SK-N-SH (cell line): ENCODE measurements at regions not wholly inside any gene's neighbourhood (a gene's known extent, or its start where the extent isn't known, plus 50 kb on each side); places are given as distances from the start of the nearest gene placed in this dataset.

Experiments used
- CHD2 ChIP-seq: fragments of 150-350 bp; IDR thresholded peaks from 2 replicates; pipeline ENCODE4 v1.6.1; 2018; ENCODE audit warnings: low read length; ENCODE audit not compliant: partially characterized antibody
- CTCF ChIP-seq: fragments of 200-600 bp; sonication (generic); IDR thresholded peaks from 2 replicates; pipeline ENCODE4 v1.6.1; 2017; ENCODE audit warnings: antibody characterized with exemption, mild to moderate bottlenecking, moderate library complexity
- ELF1 ChIP-seq: IDR thresholded peaks from 2 replicates; pipeline ENCODE4 v1.4.0; 2012
- EP300 ChIP-seq, 2 experiments: IDR thresholded peaks; 2 replicates each; pipeline versions ENCODE4 v1.4.0 to v1.6.1; 2012; ENCODE audit warnings: borderline replicate concordance in 1 of 2, low read depth in 1 of 2, low read length in 1 of 2
- EZH2phosphoT487 ChIP-seq: fragments of 200-600 bp; sonication (generic); IDR thresholded peaks from 2 replicates; pipeline ENCODE4 v1.6.1; 2017; ENCODE audit warnings: low read depth, mixed run types, mild to moderate bottlenecking, antibody characterized with exemption, moderate library complexity, borderline replicate concordance
- PBX3 ChIP-seq: IDR thresholded peaks from 2 replicates; pipeline ENCODE4; 2012
- POLR2AphosphoS5 ChIP-seq: IDR thresholded peaks from 2 replicates; pipeline ENCODE4 v1.6.1; 2012; ENCODE audit warnings: low read depth, low read length
- RAD21 ChIP-seq: IDR thresholded peaks from 2 replicates; pipeline ENCODE4 v1.6.1; 2012; ENCODE audit warnings: mild to moderate bottlenecking, low read length
- RCOR1 ChIP-seq: fragments of 150-350 bp; IDR thresholded peaks from 2 replicates; pipeline ENCODE4 v1.6.1; 2017; ENCODE audit warnings: antibody characterized with exemption, low read length
- SIN3A ChIP-seq: IDR thresholded peaks from 2 replicates; pipeline ENCODE4 v1.6.1; 2012; ENCODE audit warnings: low read depth, mild to moderate bottlenecking, low read length, moderate library complexity, borderline replicate concordance
- TCF12 ChIP-seq: IDR thresholded peaks from 2 replicates; pipeline ENCODE4 v1.4.0; 2012
- ZBTB33 ChIP-seq: IDR thresholded peaks from 2 replicates; pipeline ENCODE4 v1.4.0; 2012; ENCODE audit warnings: low read depth, borderline replicate concordance
- TF ChIP-seq, protein P1 (sequence below): IDR thresholded peaks from 2 replicates; pipeline ENCODE4 v1.6.1; 2012; ENCODE audit warnings: mild to moderate bottlenecking, low read depth, low read length, moderate library complexity
- TF ChIP-seq, protein P2 (sequence below): IDR thresholded peaks from 2 replicates; pipeline ENCODE4 v1.4.0; 2012; ENCODE audit warnings: low read depth

DNA sequence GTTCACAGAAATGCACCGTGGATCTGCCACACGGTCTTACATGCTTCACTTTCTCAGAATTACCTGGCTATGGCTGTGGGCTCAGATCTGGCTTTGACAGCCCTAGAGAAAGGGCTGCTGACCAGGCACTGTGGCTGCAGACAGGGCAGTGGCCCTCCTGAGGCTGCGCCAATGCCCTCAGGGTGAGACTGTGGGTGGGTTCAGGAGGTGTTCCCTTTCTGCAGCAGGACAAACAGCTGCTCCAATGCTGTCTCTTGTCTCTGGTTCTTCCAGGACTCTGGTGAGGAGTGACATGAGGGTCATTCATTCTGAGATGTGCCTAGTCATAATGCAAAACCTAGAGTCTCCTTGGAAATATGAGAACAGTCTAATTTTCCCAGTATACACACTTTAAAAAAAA lies 90.5 kb upstream of the SMIM21 start:
- TF ChIP-seq POLR2AphosphoS5, result no peak
- TF ChIP-seq CHD2, result no peak
- no peak for TF ChIP-seq CTCF
- TF ChIP-seq, protein P1, sequence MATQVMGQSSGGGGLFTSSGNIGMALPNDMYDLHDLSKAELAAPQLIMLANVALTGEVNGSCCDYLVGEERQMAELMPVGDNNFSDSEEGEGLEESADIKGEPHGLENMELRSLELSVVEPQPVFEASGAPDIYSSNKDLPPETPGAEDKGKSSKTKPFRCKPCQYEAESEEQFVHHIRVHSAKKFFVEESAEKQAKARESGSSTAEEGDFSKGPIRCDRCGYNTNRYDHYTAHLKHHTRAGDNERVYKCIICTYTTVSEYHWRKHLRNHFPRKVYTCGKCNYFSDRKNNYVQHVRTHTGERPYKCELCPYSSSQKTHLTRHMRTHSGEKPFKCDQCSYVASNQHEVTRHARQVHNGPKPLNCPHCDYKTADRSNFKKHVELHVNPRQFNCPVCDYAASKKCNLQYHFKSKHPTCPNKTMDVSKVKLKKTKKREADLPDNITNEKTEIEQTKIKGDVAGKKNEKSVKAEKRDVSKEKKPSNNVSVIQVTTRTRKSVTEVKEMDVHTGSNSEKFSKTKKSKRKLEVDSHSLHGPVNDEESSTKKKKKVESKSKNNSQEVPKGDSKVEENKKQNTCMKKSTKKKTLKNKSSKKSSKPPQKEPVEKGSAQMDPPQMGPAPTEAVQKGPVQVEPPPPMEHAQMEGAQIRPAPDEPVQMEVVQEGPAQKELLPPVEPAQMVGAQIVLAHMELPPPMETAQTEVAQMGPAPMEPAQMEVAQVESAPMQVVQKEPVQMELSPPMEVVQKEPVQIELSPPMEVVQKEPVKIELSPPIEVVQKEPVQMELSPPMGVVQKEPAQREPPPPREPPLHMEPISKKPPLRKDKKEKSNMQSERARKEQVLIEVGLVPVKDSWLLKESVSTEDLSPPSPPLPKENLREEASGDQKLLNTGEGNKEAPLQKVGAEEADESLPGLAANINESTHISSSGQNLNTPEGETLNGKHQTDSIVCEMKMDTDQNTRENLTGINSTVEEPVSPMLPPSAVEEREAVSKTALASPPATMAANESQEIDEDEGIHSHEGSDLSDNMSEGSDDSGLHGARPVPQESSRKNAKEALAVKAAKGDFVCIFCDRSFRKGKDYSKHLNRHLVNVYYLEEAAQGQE, result no peak
- no peak for TF ChIP-seq RCOR1
- no peak for TF ChIP-seq EZH2phosphoT487
- TF ChIP-seq ELF1, result no peak
- TF ChIP-seq RAD21, result no peak
- TF ChIP-seq ZBTB33, result no peak
- TF ChIP-seq SIN3A, result no peak
- TF ChIP-seq, protein P2, sequence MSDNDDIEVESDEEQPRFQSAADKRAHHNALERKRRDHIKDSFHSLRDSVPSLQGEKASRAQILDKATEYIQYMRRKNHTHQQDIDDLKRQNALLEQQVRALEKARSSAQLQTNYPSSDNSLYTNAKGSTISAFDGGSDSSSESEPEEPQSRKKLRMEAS, result no peak
- no peak for TF ChIP-seq PBX3
- no peak for TF ChIP-seq EP300 (IDR thresholded peaks at IDR 0.05; ENCODE audit: borderline replicate concordance in 1 of 2, low read depth in 1 of 2, low read length in 1 of 2)
- no peak for TF ChIP-seq TCF12
